GM21786 (cell line): ENCODE measurements at regions not wholly inside any gene's neighbourhood (a gene's known extent, or its start where the extent isn't known, plus 50 kb on each side); places are given as distances from the start of the nearest gene placed in this dataset.

Experiments
- ATAC-seq: cut with Tn5 transposase; IDR thresholded peaks from one replicate; pipeline ENCODE4 v1.9.1; 2021; ENCODE audit not compliant: unreplicated experiment

GRCh38 chr15:58235961-58236360 lies 97.8 kb downstream of the AQP9 start:
- ATAC-seq = no peak

GRCh38 chr15:58240191-58240932 lies 102.2 kb downstream of the AQP9 start:
- no peak for ATAC-seq

GRCh38 chr15:58241872-58242271 lies 103.7 kb downstream of the AQP9 start:
- no peak for ATAC-seq

GRCh38 chr15:58243070-58243469 lies 104.9 kb downstream of the AQP9 start:
- no peak for ATAC-seq

GRCh38 chr15:58244536-58244935 lies 106.4 kb downstream of the AQP9 start:
- ATAC-seq = no peak

- ATAC-seq = no peak
Observed at GRCh38 chr15:58246041-58246440, 107.9 kb downstream of the AQP9 start.

GRCh38 chr15:58247855-58248842 lies 110.0 kb downstream of the AQP9 start:
- ATAC-seq = no peak

- no peak for ATAC-seq
Observed at GRCh38 chr15:58249646-58250312, 111.6 kb downstream of the AQP9 start.

GRCh38 chr15:58252586-58253323 lies 114.6 kb downstream of the AQP9 start:
- ATAC-seq = no peak

- no peak for ATAC-seq
Observed at GRCh38 chr15:58257776-58258325, 119.7 kb downstream of the AQP9 start.

GRCh38 chr15:58258501-58259292 lies 120.5 kb downstream of the AQP9 start:
- ATAC-seq = no peak

- no peak for ATAC-seq
Observed at GRCh38 chr15:58260205-58260724, 122.1 kb downstream of the AQP9 start.

- no peak for ATAC-seq
Observed at GRCh38 chr15:58260725-58261267, 122.6 kb downstream of the AQP9 start.

- no peak for ATAC-seq
Observed at GRCh38 chr15:58261368-58261767, 123.2 kb downstream of the AQP9 start.

- no peak for ATAC-seq
Observed at GRCh38 chr15:58264053-58264971, 126.1 kb downstream of the AQP9 start.

- no peak for ATAC-seq
Observed at GRCh38 chr15:58267051-58267450, 128.9 kb downstream of the AQP9 start.

GRCh38 chr15:58268746-58269267 lies 130.6 kb downstream of the AQP9 start:
- ATAC-seq = no peak
